OCI-LY1 (cell line): ENCODE measurements at regions not wholly inside any gene's neighbourhood (a gene's known extent, or its start where the extent isn't known, plus 50 kb on each side); places are given as distances from the start of the nearest gene placed in this dataset.

Source experiments
- EZH2 ChIP-seq: fragments of 200-600 bp; sonication (generic), shearing (Covaris generic); IDR thresholded peaks from 2 replicates; pipeline ENCODE4 v1.8.0; 2017; ENCODE audit warnings: borderline replicate concordance, mixed run types, mild to moderate bottlenecking, antibody characterized with exemption, low read length, moderate library complexity, mixed read lengths
- TF ChIP-seq, protein P1 (sequence below): fragments of 200-600 bp; sonication (generic), shearing (Covaris generic); IDR thresholded peaks from 2 replicates; pipeline ENCODE4 v1.5.1; 2017; ENCODE audit warnings: mild to moderate bottlenecking, antibody characterized with exemption, low read length, moderate library complexity, mixed read lengths

DNA sequence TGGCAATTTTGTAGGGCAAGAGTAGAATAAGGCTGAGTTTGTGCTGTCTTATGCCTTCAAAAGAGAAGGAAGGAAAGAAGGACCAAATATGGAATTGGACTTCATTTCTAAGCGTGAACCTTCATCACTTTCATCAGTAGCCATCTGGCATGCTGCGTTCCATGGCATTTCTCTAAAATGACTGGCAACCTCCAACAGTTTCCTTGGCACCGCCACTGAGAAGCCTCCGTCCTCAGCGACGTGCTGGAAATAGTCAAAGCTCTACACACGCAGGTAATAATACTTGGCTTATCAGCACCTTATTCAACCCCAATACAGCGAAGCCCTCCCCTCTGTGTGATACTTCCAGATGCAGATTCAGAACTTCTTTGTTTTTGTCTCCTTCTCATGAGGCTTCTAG, 169.7 kb upstream of the CD180 start:
- TF ChIP-seq, protein P1, sequence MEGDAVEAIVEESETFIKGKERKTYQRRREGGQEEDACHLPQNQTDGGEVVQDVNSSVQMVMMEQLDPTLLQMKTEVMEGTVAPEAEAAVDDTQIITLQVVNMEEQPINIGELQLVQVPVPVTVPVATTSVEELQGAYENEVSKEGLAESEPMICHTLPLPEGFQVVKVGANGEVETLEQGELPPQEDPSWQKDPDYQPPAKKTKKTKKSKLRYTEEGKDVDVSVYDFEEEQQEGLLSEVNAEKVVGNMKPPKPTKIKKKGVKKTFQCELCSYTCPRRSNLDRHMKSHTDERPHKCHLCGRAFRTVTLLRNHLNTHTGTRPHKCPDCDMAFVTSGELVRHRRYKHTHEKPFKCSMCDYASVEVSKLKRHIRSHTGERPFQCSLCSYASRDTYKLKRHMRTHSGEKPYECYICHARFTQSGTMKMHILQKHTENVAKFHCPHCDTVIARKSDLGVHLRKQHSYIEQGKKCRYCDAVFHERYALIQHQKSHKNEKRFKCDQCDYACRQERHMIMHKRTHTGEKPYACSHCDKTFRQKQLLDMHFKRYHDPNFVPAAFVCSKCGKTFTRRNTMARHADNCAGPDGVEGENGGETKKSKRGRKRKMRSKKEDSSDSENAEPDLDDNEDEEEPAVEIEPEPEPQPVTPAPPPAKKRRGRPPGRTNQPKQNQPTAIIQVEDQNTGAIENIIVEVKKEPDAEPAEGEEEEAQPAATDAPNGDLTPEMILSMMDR = no peak
- no peak for TF ChIP-seq EZH2
